OCI-LY7 (cell line): ENCODE measurements at regions not wholly inside any gene's neighbourhood (a gene's known extent, or its start where the extent isn't known, plus 50 kb on each side); places are given as distances from the start of the nearest gene placed in this dataset.

Source experiments
- CTCF ChIP-seq: fragments of 200-600 bp; sonication (generic); conservative IDR thresholded peaks from 2 replicates; pipeline ENCODE4 v1.5.1; 2014; ENCODE audit warnings: mild to moderate bottlenecking, antibody characterized with exemption, low read length, moderate library complexity, mixed read lengths
- EZH2phosphoT487 ChIP-seq: fragments of 200-600 bp; sonication (generic); IDR thresholded peaks from 2 replicates; pipeline ENCODE4 v1.6.1; 2018; ENCODE audit warnings: low read depth, borderline replicate concordance, mild to moderate bottlenecking, mixed run types, antibody characterized with exemption, low read length, moderate library complexity, mixed read lengths

GRCh38 chr18:32846896-32847295, 74.1 kb upstream of the KLHL14 start:
- TF ChIP-seq CTCF (no peak), EZH2phosphoT487 (no peak)
